H1 (cell line): ENCODE measurements at regions not wholly inside any gene's neighbourhood (a gene's known extent, or its start where the extent isn't known, plus 50 kb on each side); places are given as distances from the start of the nearest gene placed in this dataset.

Experiments
- CTCF ChIA-PET: fragments of 300-600 bp; sonication (Branson Sonifier 250); formaldehyde crosslinking; loops from one replicate; lab custom pipeline; 2021; ENCODE audit not compliant: partially characterized antibody; lab: Charles Lee
- POLR2A ChIA-PET: fragments of 300-600 bp; sonication (Branson Sonifier 250); formaldehyde crosslinking; loops from one replicate; lab custom pipeline; 2021; ENCODE audit warnings: inconsistent platforms; ENCODE audit not compliant: partially characterized antibody; lab: Charles Lee
- DNase-seq, 2 experiments: peaks; one replicate each; pipeline versions ENCODE4 v3.0.0 to v3.0.0-alpha.2; 2010 to 2022; ENCODE audit warnings: low spot score in 2 of 2, low read depth in 1 of 2, mixed read lengths in 1 of 2
- FAIRE-seq: peaks from 2 replicates; lab custom pipeline; 2011; peaks lifted over from hg19 to GRCh38; lab: Jason Lieb, UNC
- H2AFZ ChIP-seq: 2 replicates; pipeline ENCODE4 v1.8.1; 2012; ENCODE audit warnings: low read length, inconsistent platforms
- H2AK5ac ChIP-seq: 2 replicates; pipeline ENCODE4 v1.6.1; 2013; ENCODE audit warnings: low read depth, low read length
- H2BK120ac ChIP-seq: replicated peaks from 2 replicates; pipeline ENCODE3; 2013; ENCODE audit warnings: low read depth, low read length, inconsistent platforms
- H2BK12ac ChIP-seq: 2 replicates; pipeline ENCODE4 v1.6.1; 2013; ENCODE audit warnings: low read depth, low read length
- H2BK15ac ChIP-seq: 2 replicates; pipeline ENCODE4 v1.6.1; 2013; ENCODE audit warnings: low read length
- H2BK20ac ChIP-seq: 2 replicates; pipeline ENCODE4 v1.6.1; 2013; ENCODE audit warnings: low read length
- H2BK5ac ChIP-seq: 2 replicates; pipeline ENCODE4 v1.6.1; 2013; ENCODE audit warnings: low read depth, low read length
- H3K14ac ChIP-seq: 2 replicates; pipeline ENCODE4 v1.6.1; 2013; ENCODE audit warnings: inconsistent platforms; ENCODE audit not compliant: insufficient read length
- H3K18ac ChIP-seq: 2 replicates; pipeline ENCODE4 v1.6.1; 2013; ENCODE audit warnings: low read length; ENCODE audit errors: extremely low read depth
- H3K23ac ChIP-seq: 2 replicates; pipeline ENCODE4 v1.6.1; 2013; ENCODE audit warnings: inconsistent platforms; ENCODE audit not compliant: insufficient read length
- H3K23me2 ChIP-seq: 2 replicates; pipeline ENCODE4 v1.6.1; 2013; ENCODE audit warnings: low read depth, low read length
- H3K27ac ChIP-seq: 2 replicates; pipeline ENCODE4 v1.6.1; 2011; ENCODE audit warnings: low read depth, low read length, inconsistent platforms
- H3K27me3 ChIP-seq, 4 experiments: replicated peaks in 1 of 4; 1 replicate in 1 of 4; 2 replicates in 3 of 4; pipeline versions ENCODE4 v1.6.1 to v1.8.1; 2011 to 2013; ENCODE audit warnings: low read length in 3 of 4, mild to moderate bottlenecking in 3 of 4, inconsistent platforms in 2 of 4, mixed read lengths in 2 of 4, moderate library complexity in 1 of 4; ENCODE audit not compliant: control insufficient read depth in 3 of 4, insufficient read depth in 3 of 4; ENCODE audit errors: extremely low read depth in 1 of 4
- H3K36me3 ChIP-seq, 4 experiments: 2 replicates each; pipeline versions ENCODE4 v1.6.1 to v1.8.1; 2011 to 2013; ENCODE audit warnings: mild to moderate bottlenecking in 4 of 4, low read length in 3 of 4, moderate library complexity in 2 of 4, control low read depth in 1 of 4, inconsistent platforms in 1 of 4; ENCODE audit not compliant: insufficient read depth in 4 of 4, control insufficient read depth in 2 of 4
- H3K4ac ChIP-seq: replicated peaks from 2 replicates; pipeline ENCODE3; 2013; ENCODE audit warnings: low read length, low read depth, mixed read lengths, inconsistent platforms; ENCODE audit not compliant: insufficient read length
- H3K4me1 ChIP-seq, 4 experiments: replicated peaks in 1 of 4; 1 replicate in 1 of 4; 2 replicates in 3 of 4; pipeline versions ENCODE4 v1.6.1 to v1.8.1; 2011 to 2013; ENCODE audit warnings: low read length in 3 of 4, inconsistent platforms in 2 of 4, mixed read lengths in 1 of 4; ENCODE audit not compliant: insufficient read depth in 4 of 4, control insufficient read depth in 3 of 4
- H3K4me2 ChIP-seq, 2 experiments: 2 replicates each; pipeline versions ENCODE4 v1.6.1 to v1.8.1; 2011 to 2013; ENCODE audit warnings: low read depth in 2 of 2, low read length in 2 of 2, control low read depth in 1 of 2, inconsistent platforms in 1 of 2, mild to moderate bottlenecking in 1 of 2; ENCODE audit not compliant: insufficient read depth in 1 of 2
- H3K4me3 ChIP-seq, 4 experiments: fragments of 200-600, 300-600 bp in 1 of 4; sonication (generic), shearing (Covaris generic), sonication (Bioruptor Twin) in 1 of 4; 2 replicates each; pipeline versions ENCODE4 v1.5.1 to v1.8.1; 2011 to 2016; ENCODE audit warnings: low read length in 4 of 4, low read depth in 3 of 4, control low read depth in 2 of 4, inconsistent platforms in 2 of 4, mild to moderate bottlenecking in 2 of 4, mixed read lengths in 1 of 4, moderate library complexity in 1 of 4; ENCODE audit not compliant: insufficient read depth in 2 of 4; ENCODE audit errors: extremely low read depth in 1 of 4
- H3K56ac ChIP-seq: replicated peaks from 2 replicates; pipeline ENCODE3; 2013; ENCODE audit warnings: low read depth, mild to moderate bottlenecking, mixed read lengths, low read length, inconsistent platforms; ENCODE audit not compliant: insufficient read length
- H3K79me1 ChIP-seq: 2 replicates; pipeline ENCODE4 v1.6.1; 2013; ENCODE audit warnings: low read depth, low read length, control low read depth
- H3K79me2 ChIP-seq, 2 experiments: 2 replicates each; pipeline versions ENCODE4 v1.6.1 to v1.8.1; 2012 to 2013; ENCODE audit warnings: low read length in 2 of 2, mild to moderate bottlenecking in 2 of 2, inconsistent platforms in 1 of 2; ENCODE audit not compliant: insufficient read depth in 2 of 2, control insufficient read depth in 1 of 2
- H3K9ac ChIP-seq, 4 experiments: replicated peaks in 1 of 4; 1 replicate in 1 of 4; 2 replicates in 3 of 4; pipeline versions ENCODE4 v1.6.1 to v1.8.1; 2011 to 2013; ENCODE audit warnings: low read depth in 3 of 4, low read length in 3 of 4, control low read depth in 2 of 4, mild to moderate bottlenecking in 2 of 4, moderate library complexity in 2 of 4, inconsistent platforms in 1 of 4; ENCODE audit errors: extremely low read depth in 1 of 4
- H3K9me3 ChIP-seq, 2 experiments: 2 replicates each; pipeline versions ENCODE4 v1.6.1 to v1.8.1; 2012 to 2013; ENCODE audit warnings: mild to moderate bottlenecking in 2 of 2, moderate library complexity in 2 of 2, control low read depth in 1 of 2, inconsistent platforms in 1 of 2, low read depth in 1 of 2, low read length in 1 of 2, mixed read lengths in 1 of 2; ENCODE audit not compliant: insufficient read depth in 2 of 2
- H4K20me1 ChIP-seq, 2 experiments: replicated peaks in 1 of 2; 2 replicates each; pipeline versions ENCODE3 to v1.8.1; 2011 to 2013; ENCODE audit warnings: inconsistent platforms in 2 of 2, low read length in 2 of 2, mild to moderate bottlenecking in 1 of 2; ENCODE audit not compliant: insufficient read depth in 2 of 2, control insufficient read depth in 1 of 2
- H4K5ac ChIP-seq: 2 replicates; pipeline ENCODE4 v1.6.1; 2013; ENCODE audit warnings: low read length, low read depth, mixed read lengths, inconsistent platforms; ENCODE audit not compliant: insufficient read length
- H4K8ac ChIP-seq: 2 replicates; pipeline ENCODE4 v1.8.0; 2013; ENCODE audit warnings: mild to moderate bottlenecking, moderate library complexity, low read length, inconsistent platforms; ENCODE audit not compliant: insufficient read depth; ENCODE audit errors: extremely low read depth
- H4K91ac ChIP-seq: replicated peaks from 2 replicates; pipeline ENCODE3; 2013; ENCODE audit warnings: low read length, mixed read lengths, inconsistent platforms; ENCODE audit not compliant: insufficient read length
- RBBP5 ChIP-seq: IDR thresholded peaks from 2 replicates; pipeline ENCODE4 v1.7.1; 2012; ENCODE audit warnings: low read depth, mild to moderate bottlenecking, inconsistent platforms, low read length, moderate library complexity, borderline replicate concordance

DNA sequence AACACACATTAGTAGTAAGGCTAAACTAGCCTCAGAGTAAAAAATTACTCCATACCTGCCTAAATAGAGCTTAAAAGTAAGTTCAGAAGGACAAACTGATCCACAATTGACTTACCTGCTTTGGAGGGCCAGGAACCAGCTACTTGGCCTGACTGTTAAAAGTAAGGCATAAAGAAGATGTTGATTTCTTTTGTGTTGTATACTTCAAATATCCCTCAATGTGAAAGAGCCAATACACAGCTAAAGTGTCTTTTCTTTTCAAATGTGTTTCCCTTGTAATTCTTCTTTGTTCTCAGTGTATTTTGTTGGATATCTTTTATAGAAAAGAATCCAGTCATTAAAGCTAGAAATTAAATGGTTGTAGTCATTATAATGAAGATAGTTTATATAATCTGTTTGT, 171.1 kb downstream of the TANC2 start:
- Histone ChIP-seq H3K9me3 (no peaks in the 10 kb centered on the region), H3K9ac (no peak overlapping the region), H3K23ac (no peak overlapping the region), H2BK120ac (no peak overlapping the region), H3K56ac (no peak overlapping the region), H3K79me1 (no peaks in the 10 kb centered on the region), H4K91ac (no peak overlapping the region), H2BK15ac (no peak overlapping the region), H3K27ac (no peak overlapping the region), H4K20me1 (peaks cover 0 to 1% of the 10 kb centered on the region in 2 experiments), H3K27me3 (no peaks in the 10 kb centered on the region), H3K79me2 (no peaks in the 10 kb centered on the region), H2BK5ac (no peak overlapping the region), H2BK20ac (no peak overlapping the region), H3K18ac (no peak overlapping the region), H2BK12ac (no peak overlapping the region), H4K8ac (no peak overlapping the region), H3K4me2 (peak overlapping the region in 1 of 2 experiments; percentile 36; a peak in 1 of 4 replicates), H3K4me1 (peaks cover 0 to 13% (median 5%) of the 10 kb centered on the region in 4 experiments; a peak in 4 of 7 replicates), H3K14ac (no peak overlapping the region), H2AK5ac (no peak overlapping the region), H3K23me2 (no peaks in the 10 kb centered on the region), H2AFZ (no peak overlapping the region), H3K4me3 (no peak overlapping the region), H3K36me3 (no peaks in the 10 kb centered on the region), H3K4ac (no peak overlapping the region), H4K5ac (no peak overlapping the region)
- FAIRE-seq (no peak), DNase-seq (no peak)
- ChIA-PET CTCF (interaction anchor here (0.9 to 2.1 kb wide), 2 partner anchors 20 to 146 kb away, joined by 4 to 8 read pairs; no protein-coding TSS in a partner anchor), POLR2A (no interaction called here)
- no peak for TF ChIP-seq RBBP5
